Neural cell (in vitro differentiated cells): ENCODE measurements at regions not wholly inside any gene's neighbourhood (a gene's known extent, or its start where the extent isn't known, plus 50 kb on each side); places are given as distances from the start of the nearest gene placed in this dataset.

Experiments
- H2AFZ ChIP-seq: fragments of 200-600, 300-800 bp; sonication (generic), shearing (Covaris generic); 2 replicates; pipeline ENCODE4 v1.6.0; 2014; ENCODE audit warnings: low read depth, mild to moderate bottlenecking, antibody characterized with exemption, low read length, moderate library complexity
- H3F3A ChIP-seq: fragments of 200-600 bp; shearing (Covaris generic); 2 replicates; pipeline ENCODE4 v1.6.1; 2016; ENCODE audit warnings: mild to moderate bottlenecking, moderate library complexity, mixed read lengths, antibody characterized with exemption, low read length; ENCODE audit not compliant: insufficient read depth, poor library complexity, severe bottlenecking
- H3K27ac ChIP-seq: fragments of 200-600, 300-800 bp; sonication (generic), shearing (Covaris generic); 2 replicates; pipeline ENCODE4 v1.5.1; 2014; ENCODE audit warnings: mild to moderate bottlenecking, low read length, moderate library complexity
- H3K27me3 ChIP-seq: fragments of 300-800, 200-600 bp; sonication (generic), shearing (Covaris generic); 2 replicates; pipeline ENCODE4 v1.6.0; 2014; ENCODE audit warnings: mild to moderate bottlenecking, low read depth, low read length, moderate library complexity; ENCODE audit not compliant: insufficient read depth
- H3K36me3 ChIP-seq: fragments of 300-800, 200-600 bp; sonication (generic), shearing (Covaris generic); 2 replicates; pipeline ENCODE4 v1.5.1; 2014; ENCODE audit warnings: mild to moderate bottlenecking, antibody characterized with exemption, low read length, moderate library complexity; ENCODE audit not compliant: insufficient read depth
- H3K4me2 ChIP-seq: fragments of 300-800, 200-600 bp; sonication (generic), shearing (Covaris generic); 2 replicates; pipeline ENCODE4 v1.6.0; 2014; ENCODE audit warnings: mild to moderate bottlenecking, low read length
- H3K4me3 ChIP-seq: fragments of 300-800, 200-600 bp; sonication (generic), shearing (Covaris generic); 2 replicates; pipeline ENCODE4 v1.5.1; 2014; ENCODE audit warnings: mild to moderate bottlenecking, low read length, moderate library complexity
- H3K79me2 ChIP-seq: fragments of 200-600 bp; shearing (Covaris generic); replicated peaks from 2 replicates; pipeline ENCODE4 v1.6.0; 2014; ENCODE audit warnings: mild to moderate bottlenecking, low read length, moderate library complexity; ENCODE audit not compliant: insufficient read depth
- H3K9ac ChIP-seq: fragments of 300-800, 200-600 bp; sonication (generic), shearing (Covaris generic); 2 replicates; pipeline ENCODE4 v1.6.1; 2016; ENCODE audit warnings: mild to moderate bottlenecking, low read length, mixed read lengths
- H3K9me2 ChIP-seq: fragments of 200-600 bp; shearing (Covaris generic); 2 replicates; pipeline ENCODE4 v1.6.1; 2016; ENCODE audit warnings: mild to moderate bottlenecking, low read length, mixed read lengths; ENCODE audit not compliant: insufficient read depth
- H3K9me3 ChIP-seq: fragments of 200-600, 300-800 bp; sonication (generic), shearing (Covaris generic); 2 replicates; pipeline ENCODE4 v1.6.1; 2016; ENCODE audit warnings: mild to moderate bottlenecking, mixed run types, low read length, moderate library complexity, mixed read lengths
- H4K20me1 ChIP-seq: fragments of 200-600 bp; shearing (Covaris generic); 2 replicates; pipeline ENCODE4 v1.6.1; 2016; ENCODE audit warnings: mild to moderate bottlenecking, mixed run types; ENCODE audit not compliant: insufficient read depth
- CTCF ChIP-seq: fragments of 450-650 bp; IDR thresholded peaks from 2 replicates; pipeline ENCODE4 v1.5.1; 2014; ENCODE audit warnings: antibody characterized with exemption, mild to moderate bottlenecking, moderate library complexity; ENCODE audit not compliant: poor library complexity, severe bottlenecking
- EP300 ChIP-seq: fragments of 450-650 bp; conservative IDR thresholded peaks from 2 replicates; pipeline ENCODE4 v1.6.1; 2014; ENCODE audit warnings: antibody characterized with exemption, mild to moderate bottlenecking, moderate library complexity; ENCODE audit not compliant: poor library complexity, severe bottlenecking
- EZH2 ChIP-seq: fragments of 200-600, 300-800 bp; shearing (Covaris generic), sonication (generic); IDR thresholded peaks from 2 replicates; pipeline ENCODE4 v1.6.1; 2014; ENCODE audit warnings: antibody characterized with exemption, low read length, borderline replicate concordance, mild to moderate bottlenecking; ENCODE audit not compliant: insufficient read depth, poor library complexity, severe bottlenecking
- MXI1 ChIP-seq: fragments of 450-650 bp; conservative IDR thresholded peaks from 2 replicates; pipeline ENCODE4 v1.6.1; 2014; ENCODE audit warnings: antibody characterized with exemption, mild to moderate bottlenecking; ENCODE audit not compliant: poor library complexity, severe bottlenecking
- POLR2AphosphoS5 ChIP-seq: IDR thresholded peaks from 2 replicates; pipeline ENCODE4 v1.6.1; 2012
- RAD21 ChIP-seq: fragments of 450-650 bp; conservative IDR thresholded peaks from 2 replicates; pipeline ENCODE4 v1.6.1; 2014; ENCODE audit warnings: antibody characterized with exemption, mild to moderate bottlenecking, moderate library complexity
- REST ChIP-seq: IDR thresholded peaks from 2 replicates; pipeline ENCODE4 v1.6.1; 2012; ENCODE audit warnings: borderline replicate concordance
- SMC3 ChIP-seq: fragments of 450-650 bp; conservative IDR thresholded peaks from 2 replicates; pipeline ENCODE4 v1.6.1; 2014; ENCODE audit warnings: antibody characterized with exemption, mild to moderate bottlenecking, moderate library complexity; ENCODE audit not compliant: poor library complexity
- TAF1 ChIP-seq: IDR thresholded peaks from 2 replicates; pipeline ENCODE4 v1.6.1; 2012; ENCODE audit warnings: low read depth

GRCh38 chr1:99082366-99082765 lies 77.7 kb upstream of the PLPPR5 start:
- no peak overlapping the region for H3K9ac ChIP-seq
- no peaks in the 10 kb centered on the region for H3K27me3 ChIP-seq
- H3K79me2 ChIP-seq: no peaks in the 10 kb centered on the region
- H3K27ac ChIP-seq: no peak overlapping the region
- no peak overlapping the region for H3K4me3 ChIP-seq
- no peaks in the 10 kb centered on the region for H3F3A ChIP-seq
- H4K20me1 ChIP-seq: no peaks in the 10 kb centered on the region
- no peaks in the 10 kb centered on the region for H3K36me3 ChIP-seq
- no peak for TF ChIP-seq MXI1
- no peak for TF ChIP-seq POLR2AphosphoS5
- no peak for TF ChIP-seq EP300
- no peak for TF ChIP-seq RAD21
- TF ChIP-seq EZH2: no peak
- no peak for TF ChIP-seq CTCF
- no peak for TF ChIP-seq TAF1
- TF ChIP-seq SMC3: no peak
- no peak for TF ChIP-seq REST
- H3K9me3 ChIP-seq: no peaks in the 10 kb centered on the region
- no peak overlapping the region for H2AFZ ChIP-seq
- no peak overlapping the region for H3K4me2 ChIP-seq
- H3K9me2 ChIP-seq: no peaks in the 10 kb centered on the region

GRCh38 chr1:99083338-99083737 lies 78.7 kb upstream of the PLPPR5 start:
- no peak for TF ChIP-seq REST
- no peak for TF ChIP-seq SMC3
- no peak for TF ChIP-seq EP300
- no peak for TF ChIP-seq MXI1
- TF ChIP-seq POLR2AphosphoS5: no peak
- no peak for TF ChIP-seq RAD21
- no peak for TF ChIP-seq EZH2
- TF ChIP-seq TAF1: no peak
- no peak for TF ChIP-seq CTCF
- H3K36me3 ChIP-seq: no peaks in the 10 kb centered on the region
- H3F3A ChIP-seq: no peaks in the 10 kb centered on the region
- H3K4me3 ChIP-seq: no peak overlapping the region
- H3K79me2 ChIP-seq: no peaks in the 10 kb centered on the region
- no peak overlapping the region for H3K9ac ChIP-seq
- H3K4me2 ChIP-seq: no peak overlapping the region
- no peaks in the 10 kb centered on the region for H3K27me3 ChIP-seq
- no peaks in the 10 kb centered on the region for H3K9me2 ChIP-seq
- no peak overlapping the region for H2AFZ ChIP-seq
- H4K20me1 ChIP-seq: no peaks in the 10 kb centered on the region
- H3K27ac ChIP-seq: no peak overlapping the region
- H3K9me3 ChIP-seq: no peaks in the 10 kb centered on the region
